ENCODE measurements at regions not wholly inside any gene's neighbourhood (a gene's known extent, or its start where the extent isn't known, plus 50 kb on each side); places are given as distances from the start of the nearest gene placed in this dataset.
"Not testable (repeated sequence)": the region's sequence is repeated elsewhere in the genome, so short reads cannot be mapped to it uniquely, and the experiment has no call there.

- no peak for DNase-seq
These were observed 246.7 kb upstream of the DIPK2B start for GRCh38 chrX:45447331-45447730.

GRCh38 chrX:45445745-45446412 lies 245.2 kb upstream of the DIPK2B start:
- DNase-seq, result no peak

GRCh38 chrX:45437186-45437585 lies 236.5 kb upstream of the DIPK2B start:
- DNase-seq, result no peak

- no peak for DNase-seq
These were observed 234.8 kb upstream of the DIPK2B start for GRCh38 chrX:45435481-45435880.

GRCh38 chrX:45434231-45434630 lies 233.6 kb upstream of the DIPK2B start:
- DNase-seq, result no peak

- DNase-seq, result no peak
These were observed 228.2 kb upstream of the DIPK2B start for GRCh38 chrX:45428831-45429230.

- no peak for DNase-seq
These were observed 223.7 kb upstream of the DIPK2B start for GRCh38 chrX:45424326-45424725.

GRCh38 chrX:45422216-45422925 lies 221.7 kb upstream of the DIPK2B start:
- DNase-seq, result no peak

GRCh38 chrX:45421806-45422205 lies 221.1 kb upstream of the DIPK2B start:
- DNase-seq, result no peak

GRCh38 chrX:45404206-45404605 lies 203.5 kb upstream of the DIPK2B start:
- no peak for DNase-seq

- no peak for DNase-seq
These were observed 201.2 kb upstream of the DIPK2B start for GRCh38 chrX:45401923-45402322.

- not testable (repeated sequence) for DNase-seq
These were observed 200.5 kb upstream of the DIPK2B start for GRCh38 chrX:45400951-45401725.

- no peak for DNase-seq
These were observed 199.5 kb upstream of the DIPK2B start for GRCh38 chrX:45400027-45400779.

GRCh38 chrX:45385757-45386156 lies 185.1 kb upstream of the DIPK2B start:
- DNase-seq, result no peak

- DNase-seq, result no peak
These were observed 181.2 kb upstream of the DIPK2B start for GRCh38 chrX:45381841-45382240.

- no peak for DNase-seq
These were observed 180.7 kb upstream of the DIPK2B start for GRCh38 chrX:45381366-45381765.

GRCh38 chrX:45379236-45379635 lies 178.6 kb upstream of the DIPK2B start:
- no peak for DNase-seq

- DNase-seq, result no peak
These were observed 171.5 kb upstream of the DIPK2B start for GRCh38 chrX:45372151-45372550.

- no peak for DNase-seq
These were observed 168.0 kb upstream of the DIPK2B start for GRCh38 chrX:45368705-45369104.

- DNase-seq, result no peak
These were observed 162.9 kb upstream of the DIPK2B start for GRCh38 chrX:45363596-45363995.

GRCh38 chrX:45360571-45360970 lies 159.9 kb upstream of the DIPK2B start:
- DNase-seq, result no peak

- DNase-seq, result no peak
These were observed 157.7 kb upstream of the DIPK2B start for GRCh38 chrX:45358392-45358791.

GRCh38 chrX:45353456-45353855 lies 152.8 kb upstream of the DIPK2B start:
- DNase-seq, result no peak
